Forelimb muscle (tissue), 1 donor: ENCODE measurements at regions not wholly inside any gene's neighbourhood (a gene's known extent, or its start where the extent isn't known, plus 50 kb on each side); places are given as distances from the start of the nearest gene placed in this dataset.
"Not testable (repeated sequence)": the region's sequence is repeated elsewhere in the genome, so short reads cannot be mapped to it uniquely, and the experiment has no call there.

Experiments used
- DNase-seq: peaks from one replicate; pipeline ENCODE4 v3.0.0-alpha.2; 2013; ENCODE audit warnings: low read depth

DNA sequence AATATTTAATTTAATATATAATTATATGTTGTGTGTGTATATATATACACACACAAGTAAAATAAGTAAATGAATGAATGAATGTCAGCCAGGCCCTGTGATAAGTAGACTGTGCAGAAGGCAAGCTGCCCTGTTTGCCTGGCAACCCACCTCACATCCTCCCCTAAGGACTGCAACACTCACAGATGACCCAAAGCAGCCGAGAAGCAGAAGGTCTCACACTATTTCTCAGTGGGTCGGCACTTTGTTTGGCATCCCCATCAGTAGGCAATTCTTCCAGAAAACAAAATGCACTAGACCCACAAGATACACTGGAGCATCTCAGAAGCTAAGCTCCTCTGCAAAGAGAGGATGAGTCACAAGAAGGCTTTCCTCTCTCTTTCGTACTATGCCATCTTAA, 152.1 kb upstream of the GRAMD2B start:
- no peak for DNase-seq

GRCh38 chr5:126274076-126274762, 149.0 kb upstream of the GRAMD2B start:
- no peak for DNase-seq

- DNase-seq, result no peak
These were observed 148.5 kb upstream of the GRAMD2B start for GRCh38 chr5:126274763-126275125.

- no peak for DNase-seq
These were observed 145.4 kb upstream of the GRAMD2B start for GRCh38 chr5:126277762-126278161.

GRCh38 chr5:126280343-126280742, 142.9 kb upstream of the GRAMD2B start:
- DNase-seq, result no peak

DNA sequence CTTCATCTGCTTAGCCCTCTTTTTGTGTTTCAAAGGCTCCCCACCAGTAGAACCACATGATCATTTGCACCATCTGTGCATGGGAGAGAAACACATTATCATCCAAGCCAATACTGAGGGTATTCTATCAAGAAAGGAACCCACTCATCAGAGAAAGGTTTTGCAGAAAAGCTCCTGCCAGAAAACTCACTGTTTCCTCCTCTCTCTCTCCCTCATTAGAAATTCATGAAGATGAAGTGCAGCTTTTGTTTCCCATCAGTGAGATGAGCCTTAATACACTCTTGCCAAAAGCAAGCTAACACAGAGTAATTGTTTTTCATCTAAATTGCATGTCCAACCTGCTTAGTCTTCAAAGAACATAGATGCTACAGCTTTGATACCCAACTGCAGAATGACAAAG, 142.4 kb upstream of the GRAMD2B start:
- no peak for DNase-seq

- DNase-seq, result no peak
These were observed 138.1 kb upstream of the GRAMD2B start for GRCh38 chr5:126284977-126285696.

DNA sequence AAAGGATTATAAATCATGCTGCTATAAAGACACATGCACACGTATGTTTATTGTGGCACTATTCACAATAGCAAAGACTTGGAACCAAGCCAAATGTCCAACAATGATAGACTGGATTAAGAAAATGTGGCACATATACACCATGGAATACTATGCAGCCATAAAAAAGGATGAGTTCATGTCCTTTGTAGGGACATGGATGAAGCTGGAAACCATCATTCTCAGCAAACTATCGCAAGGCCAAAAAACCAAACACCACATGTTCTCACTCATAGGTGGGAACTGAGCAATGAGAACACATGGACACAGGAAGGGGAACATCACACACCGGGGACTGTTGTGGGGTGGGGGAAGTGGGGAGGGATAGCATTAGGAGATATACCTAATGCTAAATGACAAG, 127.1 kb upstream of the GRAMD2B start:
- not testable (repeated sequence) for DNase-seq

DNA sequence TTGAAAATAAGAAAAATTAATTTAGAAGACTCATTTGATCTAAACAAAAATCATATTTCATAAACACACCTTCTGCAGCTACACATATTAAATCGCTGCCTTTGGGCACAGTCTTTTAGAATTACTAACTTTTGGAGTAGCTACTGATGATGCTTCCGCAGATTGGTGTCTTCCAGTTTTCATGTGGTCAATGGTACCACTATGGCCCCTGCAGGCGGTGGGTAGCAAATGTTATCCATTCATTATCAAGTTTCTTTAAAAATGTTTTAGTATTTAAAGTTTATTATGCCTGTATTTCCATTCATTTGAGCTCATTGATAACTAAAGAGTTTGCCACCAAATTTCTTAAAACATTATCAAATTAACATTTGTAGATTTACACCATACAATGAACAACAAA, 122.9 kb upstream of the GRAMD2B start:
- DNase-seq, result no peak

GRCh38 chr5:126301056-126301455, 122.2 kb upstream of the GRAMD2B start:
- DNase-seq, result no peak

- DNase-seq, result no peak
These were observed 113.3 kb upstream of the GRAMD2B start for GRCh38 chr5:126309860-126310259.

DNA sequence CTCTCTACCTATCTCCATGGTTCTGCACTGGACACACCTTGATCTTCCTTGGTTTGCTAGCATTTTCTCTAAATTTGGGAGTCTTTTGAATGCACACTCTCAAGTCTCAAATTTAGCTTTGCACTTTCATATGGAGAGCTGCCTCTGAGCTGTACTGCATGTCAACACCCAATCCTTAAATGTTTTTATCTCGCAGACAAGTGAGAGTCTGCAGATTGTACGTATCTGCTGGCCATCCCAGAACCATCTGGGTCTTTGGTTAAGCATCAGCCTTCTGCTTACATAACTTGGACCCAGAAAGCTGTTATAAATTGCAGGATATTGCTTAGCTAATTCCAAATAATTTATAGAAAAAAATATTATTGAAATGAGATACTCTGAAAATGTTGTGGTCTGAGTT, 111.4 kb upstream of the GRAMD2B start:
- DNase-seq, result no peak

DNA sequence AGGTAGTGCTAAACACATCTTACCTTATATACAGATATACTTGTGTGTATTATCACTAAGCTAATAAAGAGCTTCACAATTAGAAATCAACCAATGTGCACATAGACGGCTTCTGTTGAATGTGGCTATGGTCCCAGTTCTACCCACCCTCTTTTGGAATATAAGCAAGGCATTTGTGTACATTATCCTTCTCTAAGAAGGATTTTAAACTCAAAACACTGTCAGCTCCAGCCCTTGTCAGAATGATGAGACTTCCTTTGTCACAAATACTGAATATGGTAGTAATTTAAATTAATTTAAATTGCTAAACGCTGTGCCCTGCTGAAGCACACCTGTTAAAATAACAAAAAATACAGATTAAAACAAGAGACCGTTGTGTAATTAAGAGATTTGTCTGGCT, 107.9 kb upstream of the GRAMD2B start:
- no peak for DNase-seq

DNA sequence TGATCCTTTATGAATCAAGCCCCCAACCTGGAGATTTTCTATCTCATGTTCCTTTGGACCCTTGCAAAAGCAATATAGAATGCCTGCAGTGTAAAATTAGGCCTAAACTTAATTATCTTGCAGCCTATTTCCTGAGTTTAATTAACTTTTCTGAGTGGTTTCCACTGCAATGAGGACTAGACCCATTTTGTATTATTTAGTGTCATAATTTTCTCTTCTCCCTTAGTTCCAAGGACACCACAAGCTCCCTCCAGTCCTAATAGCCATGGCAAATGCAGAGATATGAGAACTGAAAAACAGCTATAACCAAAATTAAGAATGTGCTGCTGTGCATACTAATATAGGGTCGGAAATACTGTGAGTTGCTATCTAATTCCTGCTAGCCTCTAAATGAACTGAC, 90.9 kb upstream of the GRAMD2B start:
- DNase-seq, result no peak

GRCh38 chr5:126334760-126335159, 88.4 kb upstream of the GRAMD2B start:
- peak; percentile 61 for DNase-seq

GRCh38 chr5:126335886-126336285, 87.3 kb upstream of the GRAMD2B start:
- no peak for DNase-seq

DNA sequence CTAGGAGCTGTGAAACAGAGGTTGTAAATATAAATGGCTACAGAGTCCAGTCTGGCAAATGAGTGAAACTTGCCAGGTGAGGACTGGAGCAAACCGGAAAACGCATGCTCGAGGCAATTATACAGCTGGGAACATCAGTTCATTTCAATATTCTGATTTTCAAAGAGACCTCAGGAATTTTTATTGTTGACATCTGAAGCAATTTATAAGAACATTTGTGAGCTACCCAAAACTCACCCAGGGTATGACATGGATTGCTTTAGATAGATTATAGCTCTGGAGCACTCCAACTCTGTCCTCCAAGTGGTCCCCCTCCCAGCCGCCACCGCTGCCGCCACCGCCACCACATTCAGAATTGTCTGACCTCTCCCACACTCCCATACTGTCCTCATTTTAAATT, 84.6 kb upstream of the GRAMD2B start:
- DNase-seq, result no peak

DNA sequence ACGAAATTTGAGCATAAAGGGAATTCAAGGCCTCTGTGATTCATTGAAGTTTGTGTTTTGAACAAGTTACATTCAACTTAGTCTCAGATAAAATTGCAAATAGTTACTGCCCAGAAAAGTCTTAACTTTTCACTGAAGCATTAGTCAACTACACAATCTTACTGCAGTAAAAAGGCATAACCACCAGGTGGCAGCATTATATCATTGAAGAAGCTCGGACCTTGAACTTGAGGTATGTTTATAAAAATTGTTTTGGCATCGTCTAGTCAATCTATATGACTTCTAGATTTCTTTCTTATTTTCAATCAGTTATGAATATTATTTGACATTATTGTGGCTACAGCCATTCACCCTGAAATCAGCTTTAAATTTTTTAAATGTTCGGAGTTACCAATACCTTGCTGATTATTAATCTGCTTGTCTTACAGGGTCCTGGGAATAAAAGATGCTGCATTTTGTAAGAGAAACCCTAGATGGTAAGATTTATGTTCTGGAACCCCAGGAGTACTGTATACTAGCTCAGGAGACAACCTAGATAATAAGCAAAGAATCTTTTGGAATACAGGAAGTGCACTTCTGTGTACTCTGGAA, 83.9 kb upstream of the GRAMD2B start:
- DNase-seq, result peak; percentile 50

DNA sequence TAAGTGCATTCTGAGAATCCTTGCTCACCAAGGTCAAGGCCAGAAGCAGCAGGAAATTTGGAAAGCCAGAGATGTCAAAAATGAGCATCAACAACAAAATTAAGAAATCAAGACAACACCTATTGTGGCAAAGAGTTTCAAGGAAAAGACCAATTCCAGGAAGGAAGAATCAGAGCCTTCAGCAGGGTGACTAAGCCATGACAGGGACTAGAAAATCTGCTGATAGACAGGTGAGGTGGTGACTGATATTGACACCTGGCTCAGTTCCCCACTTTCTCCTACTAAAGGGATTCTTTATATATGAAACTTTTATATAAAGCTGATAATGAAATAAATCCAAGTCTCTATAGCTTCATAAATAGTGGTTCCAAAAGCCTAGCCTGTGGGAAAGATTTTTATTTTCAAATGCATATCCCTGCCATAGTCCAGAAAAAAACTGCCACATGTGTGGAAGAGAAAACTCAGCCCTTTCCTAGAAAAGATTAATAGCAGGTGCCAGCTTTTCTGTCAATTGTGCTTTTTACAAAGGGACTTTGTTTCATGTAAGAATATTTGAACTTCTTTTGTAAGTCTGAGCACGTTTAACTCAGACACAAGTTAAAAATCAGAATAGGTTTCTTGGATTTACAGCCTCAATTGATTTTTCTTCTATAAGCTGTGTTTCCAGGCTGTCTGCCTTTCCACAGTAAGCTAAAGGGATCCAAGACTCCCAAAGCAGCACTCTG, 81.1 kb upstream of the GRAMD2B start:
- no peak for DNase-seq

GRCh38 chr5:126348855-126349635, 74.2 kb upstream of the GRAMD2B start:
- no peak for DNase-seq

DNA sequence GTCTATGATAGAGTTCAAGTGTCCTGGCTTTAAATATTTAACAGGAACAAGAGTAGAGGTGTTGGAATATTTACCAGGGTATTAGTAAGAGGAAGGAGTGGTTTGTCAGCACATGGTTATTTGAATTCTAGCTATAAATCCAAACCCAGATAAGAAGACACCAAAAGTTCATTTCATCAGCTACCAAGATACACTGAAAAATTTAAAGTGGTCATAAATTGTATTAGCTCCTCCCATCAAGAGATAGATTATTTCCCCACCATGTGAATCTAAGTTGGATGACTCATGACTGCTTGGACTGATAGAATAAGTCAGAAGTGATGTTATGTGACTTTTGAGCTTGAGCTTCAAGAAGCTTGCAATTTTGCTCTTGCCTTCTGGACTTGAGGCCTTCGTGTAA, 72.1 kb upstream of the GRAMD2B start:
- DNase-seq, result no peak
